Testis (tissue), 2 donors: ENCODE measurements at regions not wholly inside any gene's neighbourhood (a gene's known extent, or its start where the extent isn't known, plus 50 kb on each side); places are given as distances from the start of the nearest gene placed in this dataset.
"Not testable (repeated sequence)": the region's sequence is repeated elsewhere in the genome, so short reads cannot be mapped to it uniquely, and the experiment has no call there.

Experiments used
- DNase-seq: peaks from one replicate; pipeline ENCODE4 v3.0.0-alpha.2; 2019
- H3K27ac ChIP-seq, 2 donors: fragments of 200-600 bp; sonication (generic); one replicate each; pipeline ENCODE4 v1.5.1; 2019
- H3K27me3 ChIP-seq: fragments of 200-600 bp; sonication (generic); one replicate; pipeline ENCODE4 v1.5.1; 2019
- H3K36me3 ChIP-seq: fragments of 200-600 bp; sonication (generic); one replicate; pipeline ENCODE4 v1.5.1; 2017; ENCODE audit warnings: low read depth; ENCODE audit errors: missing control alignments
- H3K4me1 ChIP-seq: fragments of 200-600 bp; sonication (generic); one replicate; pipeline ENCODE4 v1.5.1; 2019
- H3K4me3 ChIP-seq, 2 donors: fragments of 200-600 bp; sonication (generic); one replicate each; pipeline ENCODE4 v1.5.1; 2017 to 2019
- H3K9me3 ChIP-seq: fragments of 200-600 bp; sonication (generic); one replicate; pipeline ENCODE4 v1.5.1; 2017
- POLR2A ChIP-seq: fragments of 450-650 bp; IDR thresholded peaks from one replicate; pipeline ENCODE4 v1.6.1; 2017; ENCODE audit warnings: antibody characterized with exemption, mild to moderate bottlenecking, moderate library complexity
- WGBS, 2 donors: methylation state at CpG; one replicate each; pipeline ENCODE4 v1.1.5; 2018; 5-methylcytosine and 5-hydroxymethylcytosine counted together
- intact Hi-C: fragments of 100-400 bp; cut with DNase I; formaldehyde crosslinking; loops from one replicate; pipeline ENCODE4 v1.15.1; 2023; ENCODE audit warnings: low total_unique reads
- TF ChIP-seq, protein P1 (sequence below), 3 experiments: fragments of 450-650 bp in 2 of 3; fragments of 200-600 bp in 1 of 3; sonication (generic) in 1 of 3; IDR thresholded peaks; one replicate each; pipeline ENCODE4 v1.5.1; 2016 to 2019; ENCODE audit warnings: antibody characterized with exemption in 3 of 3, mild to moderate bottlenecking in 2 of 3, moderate library complexity in 1 of 3

DNA sequence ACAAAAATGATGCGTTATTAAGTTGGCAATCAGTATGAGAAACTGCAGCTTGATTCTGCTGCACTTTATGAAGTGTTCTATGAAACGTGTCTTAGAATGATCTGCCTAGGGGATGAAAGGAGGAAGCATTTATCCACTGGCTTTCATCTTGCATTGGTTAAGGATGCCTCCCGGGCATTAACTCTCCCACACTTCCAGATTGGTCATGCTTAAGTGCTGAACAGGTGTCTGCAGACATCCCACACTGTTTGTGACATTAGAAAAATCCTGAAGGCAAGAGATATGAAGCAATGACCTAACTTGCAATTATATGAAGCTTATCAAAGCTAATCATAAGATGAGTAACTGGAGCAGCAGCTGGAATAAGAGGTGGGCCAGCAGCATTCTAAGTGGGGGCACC, 437.3 kb downstream of the NSUN3 start:
- H3K4me3 ChIP-seq = no peak overlapping the region
- no peaks in the 10 kb centered on the region for H3K9me3 ChIP-seq
- H3K27ac ChIP-seq = no peak overlapping the region
- intact Hi-C loops = no loop called here
- WGBS, 2 donors = 36 to 63% methylated on average over 3 of the region's 3 CpGs
- H3K4me1 ChIP-seq = no peaks in the 10 kb centered on the region
- TF ChIP-seq, protein P1, sequence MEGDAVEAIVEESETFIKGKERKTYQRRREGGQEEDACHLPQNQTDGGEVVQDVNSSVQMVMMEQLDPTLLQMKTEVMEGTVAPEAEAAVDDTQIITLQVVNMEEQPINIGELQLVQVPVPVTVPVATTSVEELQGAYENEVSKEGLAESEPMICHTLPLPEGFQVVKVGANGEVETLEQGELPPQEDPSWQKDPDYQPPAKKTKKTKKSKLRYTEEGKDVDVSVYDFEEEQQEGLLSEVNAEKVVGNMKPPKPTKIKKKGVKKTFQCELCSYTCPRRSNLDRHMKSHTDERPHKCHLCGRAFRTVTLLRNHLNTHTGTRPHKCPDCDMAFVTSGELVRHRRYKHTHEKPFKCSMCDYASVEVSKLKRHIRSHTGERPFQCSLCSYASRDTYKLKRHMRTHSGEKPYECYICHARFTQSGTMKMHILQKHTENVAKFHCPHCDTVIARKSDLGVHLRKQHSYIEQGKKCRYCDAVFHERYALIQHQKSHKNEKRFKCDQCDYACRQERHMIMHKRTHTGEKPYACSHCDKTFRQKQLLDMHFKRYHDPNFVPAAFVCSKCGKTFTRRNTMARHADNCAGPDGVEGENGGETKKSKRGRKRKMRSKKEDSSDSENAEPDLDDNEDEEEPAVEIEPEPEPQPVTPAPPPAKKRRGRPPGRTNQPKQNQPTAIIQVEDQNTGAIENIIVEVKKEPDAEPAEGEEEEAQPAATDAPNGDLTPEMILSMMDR (IDR thresholded peaks at IDR 0.05) = no peak
- TF ChIP-seq POLR2A = no peak
- DNase-seq = no peak
- H3K27me3 ChIP-seq = no peaks in the 10 kb centered on the region
- H3K36me3 ChIP-seq = no peaks in the 10 kb centered on the region

DNA sequence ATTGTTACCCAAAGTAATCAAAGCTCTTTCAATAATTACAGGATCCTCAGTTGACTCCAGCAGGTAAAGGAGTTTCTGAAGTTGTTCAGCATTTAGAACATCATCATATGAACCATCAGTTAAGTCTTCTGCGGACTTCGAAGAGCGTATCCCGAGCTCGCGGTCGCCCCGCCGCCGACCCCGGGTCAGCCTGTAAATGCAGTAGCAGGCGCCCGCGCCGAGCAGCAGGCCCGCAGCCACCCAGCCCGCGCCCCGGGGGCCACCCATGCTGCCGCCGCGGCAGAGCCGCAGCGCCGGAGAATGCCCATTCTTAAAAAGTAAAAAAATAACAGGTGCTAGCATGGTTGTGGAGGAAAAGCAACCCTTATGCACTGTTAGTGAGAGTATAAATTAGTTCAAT, 444.5 kb downstream of the NSUN3 start:
- DNase-seq, H3K4me1 ChIP-seq, intact Hi-C loops, H3K36me3 ChIP-seq, H3K9me3 ChIP-seq, H3K4me3 ChIP-seq, H3K27ac ChIP-seq, H3K27me3 ChIP-seq: not testable (repeated sequence)
- 37 to 76% methylated on average over 3 to 25 of the region's 25 CpGs for WGBS, 2 donors

GRCh38 chr3:94512876-94513275, 450.0 kb downstream of the NSUN3 start:
- 89 to 91% methylated on average over 3 of the region's 3 CpGs for WGBS, 2 donors
- no peaks in the 10 kb centered on the region for H3K36me3 ChIP-seq
- no peak for TF ChIP-seq POLR2A
- TF ChIP-seq, protein P1 (IDR thresholded peaks at IDR 0.05) = no peak
- H3K4me1 ChIP-seq = no peaks in the 10 kb centered on the region
- no peak overlapping the region for H3K27ac ChIP-seq
- intact Hi-C loops = no loop called here
- no peak overlapping the region for H3K4me3 ChIP-seq
- no peaks in the 10 kb centered on the region for H3K27me3 ChIP-seq
- H3K9me3 ChIP-seq = no peaks in the 10 kb centered on the region
- DNase-seq = no peak

- intact Hi-C loops = no loop called here
- H3K4me3 ChIP-seq = no peak overlapping the region
- no peak overlapping the region for H3K27ac ChIP-seq
- no peaks in the 10 kb centered on the region for H3K27me3 ChIP-seq
- 64 to 67% methylated on average over 2 of the region's 2 CpGs for WGBS, 2 donors
- no peak for DNase-seq
- H3K4me1 ChIP-seq = no peaks in the 10 kb centered on the region
- no peaks in the 10 kb centered on the region for H3K9me3 ChIP-seq
- no peaks in the 10 kb centered on the region for H3K36me3 ChIP-seq
- TF ChIP-seq, protein P1 (IDR thresholded peaks at IDR 0.05) = no peak
- no peak for TF ChIP-seq POLR2A
These were observed 450.7 kb downstream of the NSUN3 start for GRCh38 chr3:94513600-94513999.

- intact Hi-C loops = no loop called here
- no peaks in the 10 kb centered on the region for H3K27me3 ChIP-seq
- H3K9me3 ChIP-seq = no peaks in the 10 kb centered on the region
- DNase-seq = no peak
- TF ChIP-seq, protein P1 (IDR thresholded peaks at IDR 0.05) = no peak
- TF ChIP-seq POLR2A = no peak
- no peak overlapping the region for H3K4me3 ChIP-seq
- H3K4me1 ChIP-seq = no peaks in the 10 kb centered on the region
- 75 to 87% methylated on average over 2 of the region's 2 CpGs for WGBS, 2 donors
- no peaks in the 10 kb centered on the region for H3K36me3 ChIP-seq
- H3K27ac ChIP-seq = no peak overlapping the region
These were observed 453.1 kb downstream of the NSUN3 start for GRCh38 chr3:94515983-94516382.
